ENCODE measurements at regions not wholly inside any gene's neighbourhood (a gene's known extent, or its start where the extent isn't known, plus 50 kb on each side); places are given as distances from the start of the nearest gene placed in this dataset.

DNA sequence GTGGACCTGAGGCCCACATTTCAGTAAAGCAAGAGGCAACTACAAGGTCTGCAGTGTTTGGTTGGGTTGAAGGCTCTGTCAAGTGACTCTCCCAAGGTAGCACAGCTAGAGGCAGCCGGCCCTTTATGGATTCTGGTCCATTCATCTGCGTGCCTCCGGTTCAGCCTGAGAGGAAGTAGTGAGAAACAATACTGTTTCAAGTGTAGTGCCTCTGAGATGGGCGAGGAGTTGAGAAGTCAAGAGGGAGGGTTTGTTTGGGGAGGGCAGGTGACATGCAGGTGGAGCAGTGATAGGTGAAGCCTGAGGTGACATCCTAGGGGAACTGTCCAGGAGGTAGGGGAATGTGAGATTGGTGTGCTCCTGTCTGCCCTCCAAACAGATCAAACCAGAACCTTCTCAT lies 933.5 kb downstream of the VRK1 start:
- TF ChIP-seq, protein P1, sequence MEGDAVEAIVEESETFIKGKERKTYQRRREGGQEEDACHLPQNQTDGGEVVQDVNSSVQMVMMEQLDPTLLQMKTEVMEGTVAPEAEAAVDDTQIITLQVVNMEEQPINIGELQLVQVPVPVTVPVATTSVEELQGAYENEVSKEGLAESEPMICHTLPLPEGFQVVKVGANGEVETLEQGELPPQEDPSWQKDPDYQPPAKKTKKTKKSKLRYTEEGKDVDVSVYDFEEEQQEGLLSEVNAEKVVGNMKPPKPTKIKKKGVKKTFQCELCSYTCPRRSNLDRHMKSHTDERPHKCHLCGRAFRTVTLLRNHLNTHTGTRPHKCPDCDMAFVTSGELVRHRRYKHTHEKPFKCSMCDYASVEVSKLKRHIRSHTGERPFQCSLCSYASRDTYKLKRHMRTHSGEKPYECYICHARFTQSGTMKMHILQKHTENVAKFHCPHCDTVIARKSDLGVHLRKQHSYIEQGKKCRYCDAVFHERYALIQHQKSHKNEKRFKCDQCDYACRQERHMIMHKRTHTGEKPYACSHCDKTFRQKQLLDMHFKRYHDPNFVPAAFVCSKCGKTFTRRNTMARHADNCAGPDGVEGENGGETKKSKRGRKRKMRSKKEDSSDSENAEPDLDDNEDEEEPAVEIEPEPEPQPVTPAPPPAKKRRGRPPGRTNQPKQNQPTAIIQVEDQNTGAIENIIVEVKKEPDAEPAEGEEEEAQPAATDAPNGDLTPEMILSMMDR (conservative IDR thresholded peaks at IDR 0.05), result no peak
- TF ChIP-seq ZFX (IDR thresholded peaks at IDR 0.05), result no peak
